ENCODE measurements at regions not wholly inside any gene's neighbourhood (a gene's known extent, or its start where the extent isn't known, plus 50 kb on each side); places are given as distances from the start of the nearest gene placed in this dataset.
"Not testable (repeated sequence)": the region's sequence is repeated elsewhere in the genome, so short reads cannot be mapped to it uniquely, and the experiment has no call there.

DNA sequence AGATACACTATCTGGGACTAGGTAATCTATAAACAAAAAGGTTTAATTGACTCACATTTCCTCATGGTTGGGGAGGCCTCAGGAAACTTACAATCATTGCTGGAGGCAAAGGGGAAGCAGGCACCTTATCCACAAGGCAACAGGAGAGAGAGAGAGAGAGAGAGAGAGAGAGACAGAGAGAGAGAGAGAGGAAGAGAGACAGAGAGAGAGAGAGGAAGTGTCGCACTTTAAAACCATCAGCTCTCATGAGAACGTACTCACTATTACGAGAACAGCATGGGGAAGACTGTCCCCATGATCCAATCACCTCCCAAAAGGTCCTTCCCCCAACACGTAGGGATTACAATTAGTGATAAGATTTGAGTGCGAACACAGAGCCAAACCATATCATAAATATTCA is 253.5 kb upstream of the TRIB2 start:
- peak; percentile 37 for DNase-seq (ENCODE audit: low read depth)
- TF ChIP-seq MYC (IDR thresholded peaks at IDR 0.05; ENCODE audit: low read depth, low read length) (no peak), POLR2A (IDR thresholded peaks at IDR 0.05; ENCODE audit: extremely low read depth, insufficient read length) (no peak), MAX (IDR thresholded peaks at IDR 0.05; ENCODE audit: low read depth, low read length) (no peak)
- TF ChIP-seq, protein P1, sequence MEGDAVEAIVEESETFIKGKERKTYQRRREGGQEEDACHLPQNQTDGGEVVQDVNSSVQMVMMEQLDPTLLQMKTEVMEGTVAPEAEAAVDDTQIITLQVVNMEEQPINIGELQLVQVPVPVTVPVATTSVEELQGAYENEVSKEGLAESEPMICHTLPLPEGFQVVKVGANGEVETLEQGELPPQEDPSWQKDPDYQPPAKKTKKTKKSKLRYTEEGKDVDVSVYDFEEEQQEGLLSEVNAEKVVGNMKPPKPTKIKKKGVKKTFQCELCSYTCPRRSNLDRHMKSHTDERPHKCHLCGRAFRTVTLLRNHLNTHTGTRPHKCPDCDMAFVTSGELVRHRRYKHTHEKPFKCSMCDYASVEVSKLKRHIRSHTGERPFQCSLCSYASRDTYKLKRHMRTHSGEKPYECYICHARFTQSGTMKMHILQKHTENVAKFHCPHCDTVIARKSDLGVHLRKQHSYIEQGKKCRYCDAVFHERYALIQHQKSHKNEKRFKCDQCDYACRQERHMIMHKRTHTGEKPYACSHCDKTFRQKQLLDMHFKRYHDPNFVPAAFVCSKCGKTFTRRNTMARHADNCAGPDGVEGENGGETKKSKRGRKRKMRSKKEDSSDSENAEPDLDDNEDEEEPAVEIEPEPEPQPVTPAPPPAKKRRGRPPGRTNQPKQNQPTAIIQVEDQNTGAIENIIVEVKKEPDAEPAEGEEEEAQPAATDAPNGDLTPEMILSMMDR (IDR thresholded peaks at IDR 0.05; ENCODE audit: low read depth, low read length): no peak
- H3K4me3 ChIP-seq (ENCODE audit: low read depth, low read length): no peak overlapping the region

DNA sequence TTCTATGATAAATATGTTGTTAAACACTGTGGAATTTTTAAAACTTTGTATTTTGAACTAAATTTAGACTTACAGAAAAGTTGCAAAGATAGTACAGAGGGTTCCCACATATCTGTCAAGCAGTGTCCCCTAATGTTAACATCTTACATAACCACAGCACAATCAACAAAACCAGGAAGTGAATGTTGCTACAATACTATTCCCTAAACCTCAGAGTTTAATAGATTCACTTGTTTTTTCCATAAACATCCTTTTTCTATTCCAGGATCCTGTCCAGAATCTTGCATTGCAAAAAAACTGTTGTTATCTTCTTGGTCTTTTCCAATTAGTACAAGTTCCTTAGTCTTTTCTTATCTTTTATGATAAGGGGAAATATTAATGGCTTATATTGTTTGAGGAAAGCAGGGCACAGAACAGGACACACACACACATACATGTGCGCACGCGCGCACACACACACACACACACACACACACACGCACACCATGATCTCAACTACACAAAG is 251.1 kb upstream of the TRIB2 start:
- TF ChIP-seq MYC (IDR thresholded peaks at IDR 0.05; ENCODE audit: low read depth, low read length): no peak
- no peak for TF ChIP-seq POLR2A (IDR thresholded peaks at IDR 0.05; ENCODE audit: extremely low read depth, insufficient read length)
- TF ChIP-seq MAX (IDR thresholded peaks at IDR 0.05; ENCODE audit: low read depth, low read length): no peak
- TF ChIP-seq, protein P1 (IDR thresholded peaks at IDR 0.05; ENCODE audit: low read depth, low read length): no peak
- H3K4me3 ChIP-seq (ENCODE audit: low read depth, low read length): no peak overlapping the region
- peak; percentile 45 for DNase-seq (ENCODE audit: low read depth)

GRCh38 chr2:12467303-12467702 is 249.4 kb upstream of the TRIB2 start:
- no peak overlapping the region for H3K4me3 ChIP-seq (ENCODE audit: low read depth, low read length)
- no peak for DNase-seq (ENCODE audit: low read depth)
- TF ChIP-seq MAX (IDR thresholded peaks at IDR 0.05; ENCODE audit: low read depth, low read length) (no peak), MYC (IDR thresholded peaks at IDR 0.05; ENCODE audit: low read depth, low read length) (no peak), POLR2A (IDR thresholded peaks at IDR 0.05; ENCODE audit: extremely low read depth, insufficient read length) (no peak)
- TF ChIP-seq, protein P1 (IDR thresholded peaks at IDR 0.05; ENCODE audit: low read depth, low read length): no peak

- TF ChIP-seq, protein P1 (IDR thresholded peaks at IDR 0.05; ENCODE audit: low read depth, low read length): no peak
- TF ChIP-seq POLR2A (IDR thresholded peaks at IDR 0.05; ENCODE audit: extremely low read depth, insufficient read length) (no peak), MAX (IDR thresholded peaks at IDR 0.05; ENCODE audit: low read depth, low read length) (no peak), MYC (IDR thresholded peaks at IDR 0.05; ENCODE audit: low read depth, low read length) (no peak)
Measured at GRCh38 chr2:12469141-12469561, 247.6 kb upstream of the TRIB2 start.

DNA sequence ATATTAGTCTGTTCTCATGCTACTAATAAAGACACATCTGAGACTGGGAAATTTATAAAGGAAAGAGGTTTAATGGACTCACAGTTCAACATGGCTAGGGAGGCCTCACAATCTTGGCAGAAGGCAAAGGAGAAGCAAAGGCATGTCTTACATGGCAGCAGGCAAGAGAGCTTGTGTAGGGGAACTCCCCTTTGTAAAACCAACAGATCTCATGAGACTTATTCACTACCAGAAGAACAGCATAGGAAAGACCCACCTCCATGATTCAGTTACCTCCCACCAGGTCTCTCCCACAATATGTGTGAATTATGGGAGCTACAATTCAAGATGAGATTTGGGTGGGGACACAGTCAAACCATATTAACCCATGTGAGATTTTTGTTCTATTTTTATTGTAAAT is 244.5 kb upstream of the TRIB2 start:
- not testable (repeated sequence) for DNase-seq (ENCODE audit: low read depth); H3K4me3 ChIP-seq (ENCODE audit: low read depth, low read length)

More at GRCh38 chr2:12469141-12469561, 247.6 kb upstream of the TRIB2 start:
- no peak overlapping the region for H3K4me3 ChIP-seq (ENCODE audit: low read depth, low read length)
- DNase-seq (ENCODE audit: low read depth): no peak

DNA sequence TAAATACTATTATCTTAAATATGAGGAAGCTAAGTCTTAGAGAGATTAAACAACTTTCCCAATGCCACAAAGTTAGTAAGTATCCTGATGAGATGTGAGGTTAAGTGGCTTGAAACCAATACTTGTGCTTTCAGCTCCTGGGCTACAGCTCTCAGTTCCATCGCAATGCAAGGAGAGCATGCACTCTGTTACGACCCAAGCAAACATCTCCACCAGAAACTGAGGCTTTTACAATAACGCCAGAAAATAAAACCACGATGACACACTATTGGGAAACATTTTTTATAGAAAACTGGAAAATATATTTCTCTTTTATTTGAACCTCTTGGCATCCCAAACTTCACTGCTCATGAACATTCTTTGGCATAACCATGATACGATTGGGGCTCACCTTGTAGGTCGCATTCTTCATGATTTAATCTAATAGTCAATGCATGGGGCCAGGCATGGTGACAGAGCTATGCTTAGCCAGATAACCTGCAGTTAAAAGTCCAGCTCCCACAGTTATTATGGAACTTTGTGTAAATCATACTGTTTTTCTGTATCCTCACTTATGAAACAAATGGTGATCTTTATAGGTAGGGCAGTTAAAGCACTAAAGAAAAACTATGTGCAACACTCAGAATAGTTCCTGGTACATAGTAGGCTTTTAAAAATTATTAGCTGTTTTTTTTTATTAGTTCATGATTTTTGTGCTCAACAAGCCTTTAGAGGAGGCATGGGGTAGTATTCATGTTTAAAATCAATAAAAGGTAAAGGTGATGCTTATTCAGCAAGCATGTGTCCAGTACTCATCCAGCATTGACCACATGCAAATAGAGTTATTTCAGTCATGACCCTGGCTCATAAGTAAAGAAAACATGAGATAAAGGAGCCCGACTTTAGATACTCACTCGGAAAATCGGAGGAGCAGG is 238.3 kb upstream of the TRIB2 start:
- TF ChIP-seq, protein P1 (IDR thresholded peaks at IDR 0.05; ENCODE audit: low read depth, low read length): no peak
- TF ChIP-seq MYC (IDR thresholded peaks at IDR 0.05; ENCODE audit: low read depth, low read length) (no peak), POLR2A (IDR thresholded peaks at IDR 0.05; ENCODE audit: extremely low read depth, insufficient read length) (no peak), MAX (IDR thresholded peaks at IDR 0.05; ENCODE audit: low read depth, low read length) (no peak)

More for the DNA sequence above, 238.3 kb upstream of the TRIB2 start:
- no peak overlapping the region for H3K4me3 ChIP-seq (ENCODE audit: low read depth, low read length)
- peak; percentile 52 for DNase-seq (ENCODE audit: low read depth)
